ENCODE measurements at regions not wholly inside any gene's neighbourhood (a gene's known extent, or its start where the extent isn't known, plus 50 kb on each side); places are given as distances from the start of the nearest gene placed in this dataset.

DNA sequence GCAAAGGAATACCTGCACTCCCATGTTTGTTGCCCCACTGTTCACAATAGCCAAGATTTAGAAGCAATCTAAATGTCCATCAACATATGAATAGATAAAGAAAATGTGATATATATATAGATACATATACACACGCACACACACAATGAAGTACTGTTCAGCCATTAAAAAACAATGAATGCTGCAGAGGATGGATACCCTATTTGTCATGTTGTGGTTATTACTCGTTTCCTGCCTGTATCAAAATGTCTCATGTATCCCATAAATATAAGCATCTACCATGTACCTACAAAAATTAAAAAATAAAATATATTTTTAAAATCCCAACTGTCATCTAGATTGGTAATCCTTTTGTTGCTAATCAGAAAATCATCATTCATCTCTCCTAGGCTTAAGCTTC is 634.8 kb upstream of the ADGRL2 start:
- Histone ChIP-seq H4K91ac (replicated peaks; ENCODE audit: insufficient read length, low read length) (no peak overlapping the region), H2BK5ac (ENCODE audit: low read depth, low read length) (no peak overlapping the region), H2BK15ac (ENCODE audit: low read length) (no peak overlapping the region), H3K36me3 (ENCODE audit: control insufficient read depth in 2 of 4, insufficient read depth in 4 of 4, low read length in 3 of 4) (no peaks in the 10 kb centered on the region), H3K79me2 (ENCODE audit: control insufficient read depth in 1 of 2, insufficient read depth in 2 of 2, low read length in 2 of 2) (no peaks in the 10 kb centered on the region), H3K4me1 (replicated peaks in 1 of 4; ENCODE audit: control insufficient read depth in 3 of 4, insufficient read depth in 4 of 4, low read length in 3 of 4) (no peaks in the 10 kb centered on the region), H3K27me3 (replicated peaks in 1 of 4; ENCODE audit: control insufficient read depth in 3 of 4, extremely low read depth in 1 of 4, insufficient read depth in 3 of 4, low read length in 3 of 4) (no peaks in the 10 kb centered on the region), H3K9ac (replicated peaks in 1 of 4; ENCODE audit: extremely low read depth in 1 of 4, low read depth in 3 of 4, low read length in 3 of 4) (no peak overlapping the region), H3K18ac (ENCODE audit: extremely low read depth, low read length) (no peak overlapping the region), H3K27ac (ENCODE audit: low read depth, low read length) (no peak overlapping the region), H2BK20ac (ENCODE audit: low read length) (no peak overlapping the region), H3K4me2 (ENCODE audit: insufficient read depth in 1 of 2, low read depth in 2 of 2, low read length in 2 of 2) (no peak overlapping the region), H2AFZ (ENCODE audit: low read length) (no peak overlapping the region), H3K9me3 (ENCODE audit: insufficient read depth in 2 of 2, low read depth in 1 of 2, low read length in 1 of 2) (no peaks in the 10 kb centered on the region), H3K23me2 (ENCODE audit: low read depth, low read length) (no peaks in the 10 kb centered on the region), H3K23ac (ENCODE audit: insufficient read length) (no peak overlapping the region), H3K4ac (replicated peaks; ENCODE audit: insufficient read length, low read depth, low read length) (no peak overlapping the region), H3K14ac (ENCODE audit: insufficient read length) (no peak overlapping the region), H4K20me1 (replicated peaks in 1 of 2; ENCODE audit: control insufficient read depth in 1 of 2, insufficient read depth in 2 of 2, low read length in 2 of 2) (no peaks in the 10 kb centered on the region), H2BK120ac (replicated peaks; ENCODE audit: low read depth, low read length) (no peak overlapping the region), H3K79me1 (ENCODE audit: low read depth, low read length) (no peaks in the 10 kb centered on the region), H2BK12ac (ENCODE audit: low read depth, low read length) (no peak overlapping the region), H3K4me3 (ENCODE audit: extremely low read depth in 1 of 4, insufficient read depth in 2 of 4, low read depth in 3 of 4, low read length in 4 of 4) (no peak overlapping the region), H2AK5ac (ENCODE audit: low read depth, low read length) (no peak overlapping the region), H3K56ac (replicated peaks; ENCODE audit: insufficient read length, low read depth, low read length) (no peak overlapping the region), H4K5ac (ENCODE audit: insufficient read length, low read depth, low read length) (no peak overlapping the region), H4K8ac (ENCODE audit: extremely low read depth, insufficient read depth, low read length) (no peak overlapping the region)
- CTCF ChIA-PET (ENCODE audit: partially characterized antibody), result no interaction called here
- POLR2A ChIA-PET (ENCODE audit: partially characterized antibody), result no interaction called here
- 97% methylated on average over 2 of the region's 2 CpGs; no CpG with 5 or more reads in 1 of the 2 experiments for WGBS, 2 experiments (ENCODE audit: extremely low coverage in 1 of 2, insufficient coverage in 1 of 2, insufficient read length in 1 of 2, insufficient replicate concordance in 2 of 2, low coverage in 1 of 2, low lambda C conversion rate in 2 of 2, missing lambda C conversion rate in 1 of 2)
- no peak for DNase-seq (ENCODE audit: low read depth in 1 of 2, low spot score in 2 of 2)
- no peak for FAIRE-seq
- TF ChIP-seq TEAD4 (IDR thresholded peaks at IDR 0.05; ENCODE audit: low read depth, low read length) (no peak), RAD21 (IDR thresholded peaks at IDR 0.05 in 1 of 2, conservative IDR thresholded peaks at IDR 0.05 in 1 of 2; ENCODE audit: low read depth in 2 of 2, low read length in 2 of 2) (no peak), GTF2F1 (IDR thresholded peaks at IDR 0.05; ENCODE audit: borderline replicate concordance, low read depth, low read length) (no peak), RFX5 (IDR thresholded peaks at IDR 0.05; ENCODE audit: borderline replicate concordance, low read depth, low read length) (no peak), CBX5 (IDR thresholded peaks at IDR 0.05; ENCODE audit: low read depth, low read length) (no peak), SP2 (IDR thresholded peaks at IDR 0.05; ENCODE audit: low read length) (no peak), RBBP5 (IDR thresholded peaks at IDR 0.05; ENCODE audit: borderline replicate concordance, low read depth, low read length) (no peak), SIX5 (IDR thresholded peaks at IDR 0.05; ENCODE audit: low read depth, low read length) (no peak), ASH2L (IDR thresholded peaks at IDR 0.05; ENCODE audit: low read length) (no peak), TBP (IDR thresholded peaks at IDR 0.05; ENCODE audit: low read depth, low read length) (no peak), NRF1 (IDR thresholded peaks at IDR 0.05; ENCODE audit: low read depth, low read length) (no peak), PHF8 (conservative IDR thresholded peaks at IDR 0.05; ENCODE audit: low read depth, low read length) (no peak), BCL11A (IDR thresholded peaks at IDR 0.05; ENCODE audit: low read depth in 2 of 2, low read length in 2 of 2) (no peak)
- TF ChIP-seq, protein P1, sequence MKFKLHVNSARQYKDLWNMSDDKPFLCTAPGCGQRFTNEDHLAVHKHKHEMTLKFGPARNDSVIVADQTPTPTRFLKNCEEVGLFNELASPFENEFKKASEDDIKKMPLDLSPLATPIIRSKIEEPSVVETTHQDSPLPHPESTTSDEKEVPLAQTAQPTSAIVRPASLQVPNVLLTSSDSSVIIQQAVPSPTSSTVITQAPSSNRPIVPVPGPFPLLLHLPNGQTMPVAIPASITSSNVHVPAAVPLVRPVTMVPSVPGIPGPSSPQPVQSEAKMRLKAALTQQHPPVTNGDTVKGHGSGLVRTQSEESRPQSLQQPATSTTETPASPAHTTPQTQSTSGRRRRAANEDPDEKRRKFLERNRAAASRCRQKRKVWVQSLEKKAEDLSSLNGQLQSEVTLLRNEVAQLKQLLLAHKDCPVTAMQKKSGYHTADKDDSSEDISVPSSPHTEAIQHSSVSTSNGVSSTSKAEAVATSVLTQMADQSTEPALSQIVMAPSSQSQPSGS (IDR thresholded peaks at IDR 0.05; ENCODE audit: low read length), result no peak

All from H1 (cell line).